ENCODE measurements at regions not wholly inside any gene's neighbourhood (a gene's known extent, or its start where the extent isn't known, plus 50 kb on each side); places are given as distances from the start of the nearest gene placed in this dataset.

DNA sequence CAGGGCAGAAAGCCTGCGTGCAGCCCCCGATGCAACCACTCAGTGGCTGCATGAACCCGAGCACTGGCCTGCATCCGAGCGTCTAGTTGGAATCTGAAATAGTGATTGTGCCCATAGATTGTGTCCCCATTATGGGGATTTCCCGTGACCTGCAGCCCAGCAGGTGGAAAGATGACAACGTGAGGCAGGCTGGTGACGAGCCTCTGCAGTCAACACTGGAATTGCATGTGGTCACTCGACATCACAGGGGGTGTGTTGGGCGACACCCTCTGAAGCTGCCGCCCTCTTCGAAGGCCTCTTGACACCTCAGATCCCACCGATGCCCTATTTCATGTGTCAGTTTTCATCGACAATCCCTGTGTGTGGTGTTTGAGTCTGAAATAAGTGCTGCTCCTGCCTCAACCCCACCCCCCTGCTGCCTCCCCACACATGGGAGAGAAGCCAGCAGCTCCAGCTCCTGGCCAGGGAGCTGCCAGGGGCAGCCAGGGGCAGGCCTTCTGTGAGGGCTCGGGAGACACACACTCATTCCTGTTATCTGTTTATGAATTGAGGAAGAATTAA, 172.0 kb upstream of the B3GAT1 start:
- TF ChIP-seq POLR2A (IDR thresholded peaks at IDR 0.05), result no peak
- TF ChIP-seq, protein P1, sequence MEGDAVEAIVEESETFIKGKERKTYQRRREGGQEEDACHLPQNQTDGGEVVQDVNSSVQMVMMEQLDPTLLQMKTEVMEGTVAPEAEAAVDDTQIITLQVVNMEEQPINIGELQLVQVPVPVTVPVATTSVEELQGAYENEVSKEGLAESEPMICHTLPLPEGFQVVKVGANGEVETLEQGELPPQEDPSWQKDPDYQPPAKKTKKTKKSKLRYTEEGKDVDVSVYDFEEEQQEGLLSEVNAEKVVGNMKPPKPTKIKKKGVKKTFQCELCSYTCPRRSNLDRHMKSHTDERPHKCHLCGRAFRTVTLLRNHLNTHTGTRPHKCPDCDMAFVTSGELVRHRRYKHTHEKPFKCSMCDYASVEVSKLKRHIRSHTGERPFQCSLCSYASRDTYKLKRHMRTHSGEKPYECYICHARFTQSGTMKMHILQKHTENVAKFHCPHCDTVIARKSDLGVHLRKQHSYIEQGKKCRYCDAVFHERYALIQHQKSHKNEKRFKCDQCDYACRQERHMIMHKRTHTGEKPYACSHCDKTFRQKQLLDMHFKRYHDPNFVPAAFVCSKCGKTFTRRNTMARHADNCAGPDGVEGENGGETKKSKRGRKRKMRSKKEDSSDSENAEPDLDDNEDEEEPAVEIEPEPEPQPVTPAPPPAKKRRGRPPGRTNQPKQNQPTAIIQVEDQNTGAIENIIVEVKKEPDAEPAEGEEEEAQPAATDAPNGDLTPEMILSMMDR (IDR thresholded peaks at IDR 0.05), result no peak
- Histone ChIP-seq H3K9me3 (no peaks in the 10 kb centered on the region), H3K36me3 (no peaks in the 10 kb centered on the region), H3K27ac (peak overlapping the region; percentile 72 to 94 (median 83)), H3K4me3 (replicated peaks in 1 of 3) (no peak overlapping the region), H3K4me1 (peaks cover 25 to 43% of the 10 kb centered on the region in 2 donors), H3K27me3 (no peaks in the 10 kb centered on the region)
- DNase-seq, result peak; percentile 70 to 75
- 50 to 57% methylated on average over 14 to 15 of the region's 15 CpGs for WGBS, 2 donors
- intact Hi-C loops (cut with DNase I), result no loop called here

DNA sequence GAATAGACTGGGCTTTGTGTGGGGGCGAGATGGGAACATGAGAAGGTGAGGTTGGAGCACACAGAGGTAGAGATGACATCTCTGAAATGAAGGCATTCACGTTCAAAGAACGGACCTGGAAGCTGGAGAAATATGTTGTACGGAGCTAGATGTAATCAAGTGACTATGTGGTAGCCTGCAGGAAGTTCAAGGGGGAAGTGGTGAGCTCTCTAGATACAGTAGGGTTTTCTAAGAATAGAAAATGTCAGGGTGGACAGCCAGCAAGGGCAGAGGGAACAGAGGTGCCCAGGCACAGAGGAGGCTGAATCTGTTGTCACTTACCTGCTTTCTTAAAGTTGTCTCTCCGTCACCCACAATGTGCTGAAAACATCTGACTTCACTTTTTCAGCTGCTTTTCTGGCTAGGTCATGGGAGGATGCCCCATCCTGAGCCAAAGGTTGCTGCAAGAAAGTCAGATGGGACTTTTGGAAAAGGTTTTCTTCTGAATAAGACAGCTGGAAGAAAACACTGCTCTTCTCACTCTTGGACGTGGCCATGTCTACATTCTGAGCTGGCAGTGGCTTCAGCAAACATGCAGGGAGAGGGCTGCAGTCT, 171.5 kb upstream of the B3GAT1 start:
- H3K4me3 ChIP-seq (replicated peaks in 1 of 3), result no peak overlapping the region
- 68 to 71% methylated on average over 6 of the region's 6 CpGs for WGBS, 2 donors
- H3K27ac ChIP-seq, result peak overlapping the region; percentile 72 to 94 (median 83)
- no peaks in the 10 kb centered on the region for H3K27me3 ChIP-seq
- intact Hi-C loops (cut with DNase I), result no loop called here
- no peak for DNase-seq
- no peaks in the 10 kb centered on the region for H3K9me3 ChIP-seq
- no peak for TF ChIP-seq POLR2A (IDR thresholded peaks at IDR 0.05)
- TF ChIP-seq, protein P1 (IDR thresholded peaks at IDR 0.05), result no peak
- H3K4me1 ChIP-seq, result peaks cover 25 to 43% of the 10 kb centered on the region in 2 donors
- no peaks in the 10 kb centered on the region for H3K36me3 ChIP-seq

DNA sequence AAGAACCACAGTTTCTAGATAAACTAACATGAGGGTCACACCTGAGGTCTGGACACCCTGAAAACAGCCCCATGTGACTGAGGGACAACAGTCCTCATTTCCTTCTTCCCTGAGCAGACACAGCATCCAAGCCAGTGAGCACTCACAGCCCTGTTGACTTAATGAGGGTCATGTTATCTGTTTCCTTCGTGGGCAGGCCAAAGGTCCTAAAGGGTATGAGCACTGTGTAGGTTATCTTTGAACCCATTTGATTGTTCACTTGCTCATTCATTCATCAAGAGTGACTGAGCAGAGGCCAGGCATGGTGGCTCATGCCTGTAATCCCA, 170.7 kb upstream of the B3GAT1 start:
- H3K27me3 ChIP-seq, result no peaks in the 10 kb centered on the region
- no peaks in the 10 kb centered on the region for H3K36me3 ChIP-seq
- H3K27ac ChIP-seq, result no peak overlapping the region
- no peaks in the 10 kb centered on the region for H3K9me3 ChIP-seq
- peaks cover 25 to 43% of the 10 kb centered on the region in 2 donors for H3K4me1 ChIP-seq
- TF ChIP-seq POLR2A (IDR thresholded peaks at IDR 0.05), result no peak
- TF ChIP-seq, protein P1 (IDR thresholded peaks at IDR 0.05), result no peak
- WGBS, 2 donors, result 40 to 47% methylated on average over 1 of the region's 1 CpG
- no peak for DNase-seq
- H3K4me3 ChIP-seq (replicated peaks in 1 of 3), result no peak overlapping the region
- intact Hi-C loops (cut with DNase I), result no loop called here

DNA sequence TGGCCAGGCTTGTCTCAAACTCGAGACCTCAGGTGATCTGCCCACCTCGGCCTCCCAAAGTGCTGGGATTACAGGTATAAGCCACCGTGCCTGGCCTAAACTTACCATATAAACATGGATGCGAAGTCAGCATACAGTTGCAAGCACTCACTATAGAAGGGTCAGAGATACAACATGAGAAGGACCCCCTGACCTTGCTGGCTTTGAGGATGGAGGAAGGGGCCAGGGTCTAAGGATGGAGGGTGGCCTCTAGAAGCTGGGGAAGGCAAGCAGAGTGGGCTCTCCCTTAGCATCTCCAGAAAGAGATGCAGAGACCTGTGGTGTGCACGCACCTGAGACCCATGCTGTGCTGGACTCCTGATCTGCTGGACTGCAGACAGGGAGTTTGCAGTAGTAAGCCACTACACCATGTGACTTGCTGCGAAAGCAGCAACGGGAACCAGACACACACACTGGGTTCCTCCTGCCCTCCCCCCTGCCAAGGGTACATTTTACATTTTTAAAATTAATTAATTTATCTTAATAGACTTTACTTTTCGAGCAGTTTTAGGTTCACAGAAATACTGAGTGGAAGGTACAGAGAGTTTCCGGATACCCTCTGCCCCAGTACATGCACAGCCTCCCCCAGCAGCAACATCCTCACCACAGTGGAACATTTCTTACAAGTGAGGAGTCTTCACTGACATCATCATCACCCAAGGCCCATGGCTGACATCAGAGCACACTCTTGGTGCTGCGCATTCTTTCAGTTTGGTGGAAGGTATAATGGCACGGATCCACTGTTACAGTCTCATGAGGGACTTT, 170.1 kb upstream of the B3GAT1 start:
- WGBS, 2 donors, result 87 to 92% methylated on average over 11 of the region's 11 CpGs
- Histone ChIP-seq H3K4me3 (replicated peaks in 1 of 3) (no peak overlapping the region), H3K27ac (no peak overlapping the region), H3K36me3 (no peaks in the 10 kb centered on the region), H3K4me1 (peaks cover 25 to 43% of the 10 kb centered on the region in 2 donors), H3K9me3 (no peaks in the 10 kb centered on the region), H3K27me3 (no peaks in the 10 kb centered on the region)
- no peak for TF ChIP-seq POLR2A (IDR thresholded peaks at IDR 0.05)
- TF ChIP-seq, protein P1 (IDR thresholded peaks at IDR 0.05), result no peak
- intact Hi-C loops (cut with DNase I), result no loop called here
- DNase-seq, result no peak

DNA sequence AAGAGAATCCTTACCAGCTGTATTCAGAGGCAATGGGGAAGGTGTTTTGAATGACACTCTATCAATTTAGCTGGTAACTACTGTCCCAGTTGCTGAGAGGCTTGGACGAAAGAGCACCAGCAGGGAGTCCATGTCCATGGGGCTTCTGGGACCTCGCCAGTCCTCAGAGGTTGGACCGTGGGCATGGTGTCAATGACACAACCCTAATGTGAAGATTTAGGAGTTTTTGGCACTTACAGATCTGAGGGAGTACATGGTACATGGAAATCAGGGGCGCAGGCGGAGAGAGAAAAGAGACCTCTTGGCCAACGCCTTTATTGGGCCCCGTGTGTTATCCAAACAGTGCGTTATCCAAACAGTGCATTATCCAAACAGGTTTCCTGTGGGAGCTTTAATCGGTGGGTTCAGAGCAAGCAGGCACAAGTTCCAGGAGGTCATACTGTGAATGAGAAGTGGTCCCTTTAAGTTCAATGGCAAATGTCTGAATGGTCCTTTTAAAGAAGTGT, 169.1 kb upstream of the B3GAT1 start:
- Histone ChIP-seq H3K4me3 (replicated peaks in 1 of 3) (no peak overlapping the region), H3K27me3 (no peaks in the 10 kb centered on the region), H3K4me1 (peaks cover 25 to 43% of the 10 kb centered on the region in 2 donors), H3K36me3 (no peaks in the 10 kb centered on the region), H3K9me3 (no peaks in the 10 kb centered on the region), H3K27ac (no peak overlapping the region)
- intact Hi-C loops (cut with DNase I), result no loop called here
- WGBS, 2 donors, result 61 to 67% methylated on average over 9 of the region's 9 CpGs
- TF ChIP-seq POLR2A (IDR thresholded peaks at IDR 0.05), result no peak
- TF ChIP-seq, protein P1 (IDR thresholded peaks at IDR 0.05), result no peak
- DNase-seq, result no peak

Measured in thyroid gland (tissue), 4 donors.